Glomerular visceral epithelial cell (primary cell): ENCODE measurements at regions not wholly inside any gene's neighbourhood (a gene's known extent, or its start where the extent isn't known, plus 50 kb on each side); places are given as distances from the start of the nearest gene placed in this dataset.

Source experiments
- DNase-seq: peaks from one replicate; pipeline ENCODE4 v3.0.0-alpha.2; 2016; ENCODE audit errors: extremely low spot score

DNA sequence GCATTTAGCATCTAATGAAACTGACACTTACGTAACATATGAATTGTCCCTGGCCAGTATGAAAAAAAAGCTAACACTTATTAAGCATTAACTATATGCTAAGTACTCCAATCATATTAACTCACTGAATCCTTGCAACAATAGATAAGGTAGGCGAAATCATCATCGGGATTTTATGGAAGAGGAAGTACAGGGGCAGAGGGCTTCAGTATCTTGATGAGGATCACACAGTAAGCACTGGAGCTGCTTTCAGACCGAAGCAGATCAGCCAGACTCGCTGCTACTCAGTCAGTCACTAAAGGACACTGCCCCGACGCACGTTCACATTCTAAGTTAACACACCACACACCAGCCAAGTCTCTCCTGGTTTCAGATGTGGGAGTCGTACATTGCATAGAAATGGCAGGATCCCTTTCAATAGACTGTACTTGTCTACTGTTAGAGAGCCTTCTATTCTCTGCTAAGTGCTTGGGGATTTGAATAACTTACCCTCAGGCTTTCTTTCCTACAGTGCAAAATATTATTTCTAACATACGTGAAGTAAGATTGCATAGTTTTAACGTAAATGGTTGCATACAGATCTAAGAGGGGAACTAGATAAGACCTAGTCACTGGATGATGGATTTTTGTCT is 540.2 kb upstream of the TENM3 start:
- no peak for DNase-seq

- no peak for DNase-seq
These were observed 533.1 kb upstream of the TENM3 start for GRCh38 chr4:181710143-181710542.

- no peak for DNase-seq
These were observed 531.8 kb upstream of the TENM3 start for GRCh38 chr4:181711387-181711786.

DNA sequence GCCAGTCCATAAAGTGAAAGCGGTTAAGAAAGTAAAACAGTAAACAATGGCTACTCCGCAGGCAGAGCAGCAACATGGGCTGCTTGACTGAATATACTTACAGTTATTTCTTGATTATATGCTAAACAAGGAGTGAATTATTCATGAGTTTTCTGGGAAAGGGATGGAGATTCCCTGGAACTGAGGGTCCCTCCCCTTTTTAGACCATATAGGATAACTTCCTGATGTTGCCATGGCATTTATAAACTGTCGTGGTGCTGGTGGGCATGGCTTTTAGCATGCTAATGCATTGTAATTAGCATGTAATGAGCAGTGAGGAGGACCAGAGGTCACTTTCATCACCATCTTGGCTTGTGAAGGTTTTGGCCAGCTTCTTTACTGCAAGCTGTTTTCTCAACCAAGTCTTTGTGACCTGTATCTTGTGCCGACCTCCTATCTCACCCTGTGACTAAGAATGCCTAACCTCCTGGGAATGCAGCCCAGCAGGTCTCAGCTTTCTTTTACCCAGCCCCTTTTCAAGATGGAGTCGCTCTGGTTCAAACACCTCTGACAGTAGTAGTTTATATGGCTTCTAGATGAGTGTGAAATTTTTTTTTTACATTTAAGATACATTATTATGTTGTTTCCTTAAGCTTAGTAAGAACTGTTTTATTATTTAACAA is 514.8 kb upstream of the TENM3 start:
- DNase-seq, result no peak

- DNase-seq, result no peak
These were observed 511.3 kb upstream of the TENM3 start for GRCh38 chr4:181731900-181732299.

DNA sequence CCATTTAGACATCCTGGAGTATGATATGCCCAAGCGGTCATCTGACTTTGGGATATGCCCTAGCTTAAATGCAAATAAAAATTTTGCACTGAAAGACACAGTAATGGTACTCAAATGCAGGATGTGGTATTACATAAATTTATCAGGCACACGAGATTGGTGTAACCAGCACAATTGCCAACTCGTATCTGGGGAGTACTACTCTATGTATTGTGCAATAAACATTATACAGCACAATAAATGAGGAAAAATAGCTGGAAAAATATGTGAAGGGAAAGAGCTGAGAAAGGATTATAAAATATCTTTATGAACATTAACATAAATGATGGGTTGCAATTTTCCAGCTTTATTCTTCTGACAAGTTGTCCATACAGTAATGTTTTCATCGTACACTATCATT is 505.5 kb upstream of the TENM3 start:
- DNase-seq, result no peak

GRCh38 chr4:181739031-181739430 is 504.2 kb upstream of the TENM3 start:
- no peak for DNase-seq

- DNase-seq, result no peak
These were observed 501.7 kb upstream of the TENM3 start for GRCh38 chr4:181741513-181741912.

DNA sequence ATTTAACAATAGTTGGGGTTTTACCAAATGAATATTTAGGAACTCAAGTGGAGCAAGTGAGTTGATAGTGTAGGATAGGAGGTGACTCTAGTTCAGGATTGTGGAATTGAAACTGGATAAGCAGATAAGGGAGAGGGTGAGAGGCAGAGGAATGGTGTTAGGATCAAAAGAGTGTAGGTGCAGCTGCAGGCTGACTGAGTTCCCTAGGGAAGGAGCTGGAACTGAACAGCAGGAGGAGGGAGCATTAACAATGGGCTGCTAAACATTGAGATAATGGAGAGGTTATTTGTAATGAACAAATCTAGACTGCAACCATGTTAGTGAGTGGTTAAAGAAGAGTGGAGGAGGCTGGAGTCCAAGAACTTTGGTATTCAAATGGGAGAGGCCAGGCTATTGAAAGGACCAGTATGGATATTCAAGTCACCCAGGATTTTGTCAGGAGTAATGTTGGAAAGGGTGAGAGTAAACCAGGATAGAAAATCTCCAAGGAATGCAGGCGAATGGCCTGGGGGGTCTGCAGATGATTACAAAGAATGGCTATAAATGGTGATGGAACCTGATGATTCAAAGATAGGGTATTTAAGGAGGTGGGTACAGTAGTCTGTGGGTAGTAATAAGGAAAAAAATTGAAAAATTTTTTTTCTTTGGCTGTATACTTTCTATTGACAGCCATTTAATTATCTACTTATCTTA is 497.1 kb upstream of the TENM3 start:
- DNase-seq, result peak; percentile 18

GRCh38 chr4:181748581-181748980 is 494.6 kb upstream of the TENM3 start:
- DNase-seq, result no peak

DNA sequence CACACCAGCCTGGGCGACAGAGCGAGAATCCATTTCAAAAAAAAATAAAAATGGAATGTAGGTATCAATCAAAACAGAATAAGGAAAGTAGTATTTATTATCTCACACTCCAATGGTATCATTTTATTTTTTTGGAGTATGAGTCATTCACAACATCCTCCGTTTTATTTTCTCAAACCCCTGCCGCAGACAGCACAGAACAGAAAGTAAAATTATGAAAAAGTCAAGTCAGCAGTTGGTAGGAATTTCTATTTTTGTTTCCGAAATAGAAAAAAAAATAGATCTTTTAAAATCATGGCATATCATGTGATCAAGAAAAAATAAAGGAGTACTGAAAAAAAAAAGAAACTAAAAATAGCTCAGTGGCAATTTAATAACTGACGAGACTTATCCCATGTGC is 490.7 kb upstream of the TENM3 start:
- no peak for DNase-seq

DNA sequence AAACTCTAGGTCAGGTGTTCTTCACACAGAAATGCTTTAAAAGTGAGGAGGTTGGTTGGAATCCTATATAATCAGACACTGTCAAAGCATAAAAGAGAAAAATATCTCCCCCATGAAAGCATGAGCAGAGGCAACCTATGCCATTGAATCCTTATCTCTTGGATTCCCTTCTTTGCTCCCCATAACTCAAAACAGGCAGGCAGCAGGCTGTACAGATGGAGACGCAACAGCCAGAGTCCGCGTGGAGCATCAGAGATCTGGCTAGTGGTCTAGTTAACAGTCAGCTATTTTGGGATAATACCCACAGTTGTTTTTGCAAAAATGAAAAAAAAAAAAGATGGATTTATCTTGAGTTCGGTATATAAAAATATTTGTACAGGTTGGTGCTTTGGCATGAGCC is 490.0 kb upstream of the TENM3 start:
- DNase-seq, result no peak

GRCh38 chr4:181755846-181756245 is 487.4 kb upstream of the TENM3 start:
- DNase-seq, result no peak

GRCh38 chr4:181756451-181757095 is 486.6 kb upstream of the TENM3 start:
- no peak for DNase-seq

DNA sequence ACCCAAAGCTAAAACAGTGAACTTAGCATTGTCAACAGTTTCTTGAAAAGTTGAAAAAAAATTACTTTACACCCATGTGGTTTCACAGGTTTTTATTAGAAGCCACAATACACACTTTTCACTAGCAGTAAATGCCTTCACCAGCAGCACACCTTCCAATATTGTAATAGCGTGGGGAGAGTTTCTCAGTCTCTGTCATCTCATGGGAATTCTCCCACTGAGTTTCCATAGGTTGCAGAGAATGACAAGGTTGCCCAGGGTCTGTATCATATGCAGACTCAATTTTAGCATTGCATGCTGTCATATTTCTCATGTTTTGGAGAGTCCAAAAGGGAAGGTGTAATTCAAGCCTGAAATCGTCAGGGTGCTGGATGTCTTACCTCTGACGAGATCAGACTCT is 486.1 kb upstream of the TENM3 start:
- no peak for DNase-seq

DNA sequence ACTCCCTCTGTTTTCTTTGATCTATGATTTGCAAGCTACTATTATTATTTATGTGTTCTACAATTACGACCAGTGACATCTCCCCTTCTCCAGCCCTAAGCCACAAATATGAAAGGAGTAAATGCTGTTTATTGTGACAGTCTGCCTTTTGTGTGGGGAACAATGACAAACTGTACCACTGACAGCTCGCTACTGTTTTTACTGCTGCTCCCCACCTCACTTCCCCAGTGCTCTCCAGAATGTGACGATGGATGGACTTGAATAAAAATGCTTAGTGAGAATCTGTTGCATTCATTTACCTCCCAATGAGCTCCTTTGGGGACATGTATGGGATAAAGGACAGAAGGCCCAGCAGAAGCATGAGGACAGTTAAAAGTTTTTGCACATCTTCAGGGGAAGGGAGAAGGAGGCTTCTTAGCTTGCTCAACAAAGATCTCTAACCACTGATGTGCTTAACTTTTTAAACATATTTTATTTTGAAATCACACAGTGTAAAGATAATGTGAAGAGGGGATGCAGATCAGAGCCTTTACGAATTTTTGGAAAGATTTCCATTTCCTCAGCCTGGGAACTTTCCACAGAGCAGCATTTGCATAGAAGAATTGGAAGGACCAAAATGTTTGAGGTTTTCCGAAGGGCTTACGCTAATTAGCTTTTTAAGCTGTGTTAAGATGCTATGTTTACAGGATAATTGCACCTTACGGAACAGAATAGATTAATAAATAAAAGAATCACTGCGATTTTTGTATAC is 485.1 kb upstream of the TENM3 start:
- no peak for DNase-seq

- no peak for DNase-seq
These were observed 482.6 kb upstream of the TENM3 start for GRCh38 chr4:181760560-181760959.

DNA sequence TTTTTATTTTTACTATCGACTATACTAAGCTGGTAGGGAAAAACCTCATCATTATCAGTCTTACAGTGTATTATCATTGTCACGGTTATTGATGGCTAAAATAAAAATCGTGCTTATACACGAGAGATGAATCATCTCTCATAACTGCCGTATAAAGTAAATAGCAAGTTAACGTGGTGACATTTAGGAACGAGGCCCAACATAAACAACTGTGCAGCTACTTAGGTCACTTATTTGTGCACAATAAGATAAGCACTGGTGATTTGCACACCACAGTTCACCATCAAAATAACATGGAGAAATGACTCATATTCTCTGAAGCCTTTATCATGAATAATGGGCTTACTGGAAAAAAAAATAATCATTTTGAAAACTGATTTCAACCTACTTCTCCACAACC is 482.0 kb upstream of the TENM3 start:
- DNase-seq, result no peak

GRCh38 chr4:181766061-181766548 is 477.1 kb upstream of the TENM3 start:
- DNase-seq, result no peak

- DNase-seq, result no peak
These were observed 472.2 kb upstream of the TENM3 start for GRCh38 chr4:181770971-181771370.

GRCh38 chr4:181775298-181775697 is 467.9 kb upstream of the TENM3 start:
- DNase-seq, result no peak
